Esophagus muscularis mucosa (tissue), 4 donors: ENCODE measurements at regions not wholly inside any gene's neighbourhood (a gene's known extent, or its start where the extent isn't known, plus 50 kb on each side); places are given as distances from the start of the nearest gene placed in this dataset.

Experiments
- CTCF ChIP-seq, 3 experiments: fragments of 200-600 bp in 2 of 3; fragments of 450-650 bp in 1 of 3; sonication (generic) in 2 of 3; IDR thresholded peaks; one replicate each; pipeline ENCODE4 v1.5.1; 2017 to 2019; ENCODE audit warnings: antibody characterized with exemption in 3 of 3, mild to moderate bottlenecking in 2 of 3, moderate library complexity in 1 of 3
- EP300 ChIP-seq: sonication (generic); formaldehyde crosslinking; IDR thresholded peaks from one replicate; pipeline ENCODE4 v1.6.1; 2017; ENCODE audit warnings: antibody characterized with exemption
- POLR2A ChIP-seq: fragments of 450-650 bp; IDR thresholded peaks from one replicate; pipeline ENCODE4 v1.6.1; 2017; ENCODE audit warnings: antibody characterized with exemption, moderate library complexity, mild to moderate bottlenecking, low read depth

GRCh38 chr2:746697-747096 is 69.5 kb upstream of the TMEM18 start:
- TF ChIP-seq CTCF (IDR thresholded peaks at IDR 0.05): no peak
- no peak for TF ChIP-seq POLR2A
- no peak for TF ChIP-seq EP300
